ENCODE measurements at regions not wholly inside any gene's neighbourhood (a gene's known extent, or its start where the extent isn't known, plus 50 kb on each side); places are given as distances from the start of the nearest gene placed in this dataset.

GRCh38 chr15:37362414-37362813 lies 262.1 kb upstream of the MEIS2 start:
- no peak for DNase-seq (ENCODE audit: low spot score)
- Mint-ChIP-seq H3K4me3 (ENCODE audit: unreplicated experiment) (no peak overlapping the region), H3K27me3 (ENCODE audit: low read depth) (peaks cover 11% of the 10 kb centered on the region), H3K4me1 (ENCODE audit: low read depth) (no peaks in the 10 kb centered on the region), H3K9me3 (ENCODE audit: low read depth) (no peaks in the 10 kb centered on the region), H3K36me3 (ENCODE audit: low read depth) (no peaks in the 10 kb centered on the region), H3K27ac (ENCODE audit: unreplicated experiment) (no peak overlapping the region)
- TF ChIP-seq CTCF (IDR thresholded peaks at IDR 0.05): no peak

GRCh38 chr15:37368961-37369360 lies 268.6 kb upstream of the MEIS2 start:
- Mint-ChIP-seq H3K27me3 (ENCODE audit: low read depth) (peaks cover 4% of the 10 kb centered on the region), H3K27ac (ENCODE audit: unreplicated experiment) (no peak overlapping the region), H3K9me3 (ENCODE audit: low read depth) (peaks cover 5% of the 10 kb centered on the region), H3K36me3 (ENCODE audit: low read depth) (no peaks in the 10 kb centered on the region), H3K4me3 (ENCODE audit: unreplicated experiment) (no peak overlapping the region), H3K4me1 (ENCODE audit: low read depth) (no peaks in the 10 kb centered on the region)
- DNase-seq (ENCODE audit: low spot score): no peak
- no peak for TF ChIP-seq CTCF (IDR thresholded peaks at IDR 0.05)

GRCh38 chr15:37370941-37371340 lies 270.6 kb upstream of the MEIS2 start:
- no peak for TF ChIP-seq CTCF (IDR thresholded peaks at IDR 0.05)
- DNase-seq (ENCODE audit: low spot score): no peak
- Mint-ChIP-seq H3K27me3 (ENCODE audit: low read depth) (peaks cover 2% of the 10 kb centered on the region), H3K36me3 (ENCODE audit: low read depth) (no peaks in the 10 kb centered on the region), H3K9me3 (ENCODE audit: low read depth) (peaks cover 5% of the 10 kb centered on the region), H3K4me3 (ENCODE audit: unreplicated experiment) (no peak overlapping the region), H3K4me1 (ENCODE audit: low read depth) (no peaks in the 10 kb centered on the region), H3K27ac (ENCODE audit: unreplicated experiment) (no peak overlapping the region)

GRCh38 chr15:37372064-37372463 lies 271.7 kb upstream of the MEIS2 start:
- no peak for DNase-seq (ENCODE audit: low spot score)
- Mint-ChIP-seq H3K36me3 (ENCODE audit: low read depth) (no peaks in the 10 kb centered on the region), H3K4me3 (ENCODE audit: unreplicated experiment) (no peak overlapping the region), H3K4me1 (ENCODE audit: low read depth) (no peaks in the 10 kb centered on the region), H3K27ac (ENCODE audit: unreplicated experiment) (no peak overlapping the region), H3K9me3 (ENCODE audit: low read depth) (peaks cover 5% of the 10 kb centered on the region), H3K27me3 (ENCODE audit: low read depth) (peaks cover 2% of the 10 kb centered on the region)
- TF ChIP-seq CTCF (IDR thresholded peaks at IDR 0.05): no peak

GRCh38 chr15:37375519-37375918 lies 275.2 kb upstream of the MEIS2 start:
- TF ChIP-seq CTCF (IDR thresholded peaks at IDR 0.05): no peak
- no peak for DNase-seq (ENCODE audit: low spot score)
- H3K4me1 Mint-ChIP-seq (ENCODE audit: low read depth): no peaks in the 10 kb centered on the region
- H3K4me3 Mint-ChIP-seq (ENCODE audit: unreplicated experiment): no peak overlapping the region
- no peak overlapping the region for H3K27ac Mint-ChIP-seq (ENCODE audit: unreplicated experiment)
- H3K27me3 Mint-ChIP-seq (ENCODE audit: low read depth): peaks cover 5% of the 10 kb centered on the region
- H3K36me3 Mint-ChIP-seq (ENCODE audit: low read depth): no peaks in the 10 kb centered on the region
- peaks cover 8% of the 10 kb centered on the region for H3K9me3 Mint-ChIP-seq (ENCODE audit: low read depth)

All from chondrocyte (in vitro differentiated cells).